ENCODE measurements at regions not wholly inside any gene's neighbourhood (a gene's known extent, or its start where the extent isn't known, plus 50 kb on each side); places are given as distances from the start of the nearest gene placed in this dataset.

GRCh38 chr3:27560484-27561056 is 76.4 kb upstream of the SLC4A7 start:
- Mint-ChIP-seq H3K36me3 (no peaks in the 10 kb centered on the region), H3K9me3 (no peaks in the 10 kb centered on the region), H3K27ac (peak overlapping the region; percentile 38 to 89 (median 77)), H3K27me3 (ENCODE audit: low read depth in 3 of 3) (peaks cover 0 to 6% (median 2%) of the 10 kb centered on the region in 3 donors), H3K4me1 (peaks cover 32% of the 10 kb centered on the region), H3K4me3 (no peak overlapping the region)
- Histone ChIP-seq H3K4me1 (ENCODE audit: control insufficient read depth in 1 of 2, insufficient read depth in 2 of 2, low read length in 2 of 2) (peaks cover 21 to 29% of the 10 kb centered on the region in 2 donors), H3K4me3 (replicated peaks in 1 of 3; ENCODE audit: low read depth in 2 of 3, low read length in 3 of 3) (no peak overlapping the region), H3K79me2 (ENCODE audit: insufficient read depth, low read length) (no peaks in the 10 kb centered on the region), H4K20me1 (ENCODE audit: insufficient read depth, low read length) (no peaks in the 10 kb centered on the region), H3K4me2 (replicated peaks; ENCODE audit: extremely low read depth, low read length, poor library complexity, severe bottlenecking) (peak overlapping the region; percentile 13), H3K9me3 (replicated peaks in 1 of 2; ENCODE audit: control insufficient read depth in 1 of 2, insufficient read depth in 1 of 2, low read length in 2 of 2) (no peaks in the 10 kb centered on the region), H2AFZ (ENCODE audit: insufficient read depth, low read depth, low read length, poor library complexity, severe bottlenecking) (no peak overlapping the region), H3K9ac (ENCODE audit: insufficient read depth, low read length, poor library complexity, severe bottlenecking) (no peak overlapping the region), H3K27ac (ENCODE audit: low read depth in 1 of 2, low read length in 2 of 2) (peak overlapping the region in 1 of 2 donors; percentile 59), H3K27me3 (ENCODE audit: control insufficient read depth in 2 of 2, insufficient read depth in 2 of 2, low read length in 2 of 2) (no peaks in the 10 kb centered on the region), H3K36me3 (replicated peaks in 1 of 2; ENCODE audit: control insufficient read depth in 1 of 2, insufficient read depth in 2 of 2, low read length in 2 of 2) (no peaks in the 10 kb centered on the region)
- peak; percentile 62 to 69 (median 68) for DNase-seq
- WGBS (ENCODE audit: insufficient coverage): 53% methylated on average over 3 of the region's 11 CpGs
- TF ChIP-seq, protein P1, sequence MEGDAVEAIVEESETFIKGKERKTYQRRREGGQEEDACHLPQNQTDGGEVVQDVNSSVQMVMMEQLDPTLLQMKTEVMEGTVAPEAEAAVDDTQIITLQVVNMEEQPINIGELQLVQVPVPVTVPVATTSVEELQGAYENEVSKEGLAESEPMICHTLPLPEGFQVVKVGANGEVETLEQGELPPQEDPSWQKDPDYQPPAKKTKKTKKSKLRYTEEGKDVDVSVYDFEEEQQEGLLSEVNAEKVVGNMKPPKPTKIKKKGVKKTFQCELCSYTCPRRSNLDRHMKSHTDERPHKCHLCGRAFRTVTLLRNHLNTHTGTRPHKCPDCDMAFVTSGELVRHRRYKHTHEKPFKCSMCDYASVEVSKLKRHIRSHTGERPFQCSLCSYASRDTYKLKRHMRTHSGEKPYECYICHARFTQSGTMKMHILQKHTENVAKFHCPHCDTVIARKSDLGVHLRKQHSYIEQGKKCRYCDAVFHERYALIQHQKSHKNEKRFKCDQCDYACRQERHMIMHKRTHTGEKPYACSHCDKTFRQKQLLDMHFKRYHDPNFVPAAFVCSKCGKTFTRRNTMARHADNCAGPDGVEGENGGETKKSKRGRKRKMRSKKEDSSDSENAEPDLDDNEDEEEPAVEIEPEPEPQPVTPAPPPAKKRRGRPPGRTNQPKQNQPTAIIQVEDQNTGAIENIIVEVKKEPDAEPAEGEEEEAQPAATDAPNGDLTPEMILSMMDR (IDR thresholded peaks at IDR 0.05): no peak
- intact Hi-C loops (cut with micrococcal nuclease): no loop called here

DNA sequence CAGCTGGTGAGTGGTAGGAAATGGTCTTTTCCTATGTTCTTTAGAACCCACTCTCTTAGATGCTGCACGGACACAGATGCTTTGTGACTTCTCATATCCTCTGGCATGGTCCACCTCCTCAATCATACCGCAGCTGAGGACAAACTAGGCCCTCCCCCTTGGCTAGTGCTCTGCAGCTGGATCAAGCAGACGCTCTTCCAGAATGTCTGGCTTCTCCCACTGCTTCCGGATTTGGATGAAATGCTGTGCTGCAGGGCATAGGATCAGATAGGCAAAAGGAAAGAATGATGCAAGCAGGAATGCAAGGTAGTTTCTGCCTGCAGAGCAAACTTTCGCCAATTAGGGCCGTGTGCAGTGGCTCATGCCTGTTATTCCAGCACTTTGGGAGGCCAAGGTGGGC is 75.7 kb upstream of the SLC4A7 start:
- 80% methylated on average over 5 of the region's 6 CpGs for WGBS (ENCODE audit: insufficient coverage)
- peak overlapping the region in 5 of 7 donors; percentile 61 to 78 (median 76) for H3K27ac Mint-ChIP-seq
- H3K27me3 Mint-ChIP-seq (ENCODE audit: low read depth in 3 of 3): peaks cover 0 to 6% (median 2%) of the 10 kb centered on the region in 3 donors
- no peaks in the 10 kb centered on the region for H3K9me3 Mint-ChIP-seq
- no peak overlapping the region for H3K4me3 Mint-ChIP-seq
- H3K4me2 ChIP-seq (replicated peaks; ENCODE audit: extremely low read depth, low read length, poor library complexity, severe bottlenecking): no peak overlapping the region
- H3K36me3 Mint-ChIP-seq: no peaks in the 10 kb centered on the region
- H3K9ac ChIP-seq (ENCODE audit: insufficient read depth, low read length, poor library complexity, severe bottlenecking): no peak overlapping the region
- H3K4me1 ChIP-seq (ENCODE audit: control insufficient read depth in 1 of 2, insufficient read depth in 2 of 2, low read length in 2 of 2): peaks cover 21 to 26% of the 10 kb centered on the region in 2 donors
- no peaks in the 10 kb centered on the region for H3K9me3 ChIP-seq (replicated peaks in 1 of 2; ENCODE audit: control insufficient read depth in 1 of 2, insufficient read depth in 1 of 2, low read length in 2 of 2)
- H2AFZ ChIP-seq (ENCODE audit: insufficient read depth, low read depth, low read length, poor library complexity, severe bottlenecking): no peak overlapping the region
- H3K79me2 ChIP-seq (ENCODE audit: insufficient read depth, low read length): no peaks in the 10 kb centered on the region
- H3K4me3 ChIP-seq (replicated peaks in 1 of 3; ENCODE audit: low read depth in 2 of 3, low read length in 3 of 3): no peak overlapping the region
- H3K27me3 ChIP-seq (ENCODE audit: control insufficient read depth in 2 of 2, insufficient read depth in 2 of 2, low read length in 2 of 2): no peaks in the 10 kb centered on the region
- DNase-seq: no peak
- intact Hi-C loops (cut with micrococcal nuclease): no loop called here
- peaks cover 29% of the 10 kb centered on the region for H3K4me1 Mint-ChIP-seq
- H3K27ac ChIP-seq (ENCODE audit: low read depth in 1 of 2, low read length in 2 of 2): no peak overlapping the region
- no peaks in the 10 kb centered on the region for H3K36me3 ChIP-seq (replicated peaks in 1 of 2; ENCODE audit: control insufficient read depth in 1 of 2, insufficient read depth in 2 of 2, low read length in 2 of 2)
- no peaks in the 10 kb centered on the region for H4K20me1 ChIP-seq (ENCODE audit: insufficient read depth, low read length)
- TF ChIP-seq, protein P1 (IDR thresholded peaks at IDR 0.05): no peak
